GM18858 (cell line): ENCODE measurements at regions not wholly inside any gene's neighbourhood (a gene's known extent, or its start where the extent isn't known, plus 50 kb on each side); places are given as distances from the start of the nearest gene placed in this dataset.
A peak's percentile ranks its signal among the peaks of the same experiment; 100 is the strongest.

Experiments used
- ATAC-seq: cut with Tn5 transposase; IDR thresholded peaks from one replicate; pipeline ENCODE4 v1.9.1; 2021; ENCODE audit not compliant: unreplicated experiment

DNA sequence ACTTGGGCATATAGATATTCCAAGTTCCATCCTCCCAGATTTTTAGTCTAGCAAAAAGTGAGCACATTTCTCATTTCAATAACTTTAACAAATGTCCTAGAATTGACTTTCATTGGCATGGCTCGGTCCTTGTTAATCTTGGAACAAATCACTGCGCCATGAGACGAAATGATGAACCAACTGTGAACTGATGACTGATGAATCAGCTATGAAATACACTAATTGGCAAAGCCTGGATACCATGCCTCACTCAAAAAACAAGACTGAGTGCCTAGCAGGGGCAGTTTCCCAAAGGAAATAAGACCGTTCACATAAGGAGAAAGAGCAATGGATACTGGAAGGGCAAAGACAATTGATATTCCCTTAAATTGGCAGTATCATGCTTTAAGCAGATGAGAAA, 248.6 kb upstream of the VEGFC start:
- no peak for ATAC-seq

GRCh38 chr4:177047070-177047850, 254.5 kb upstream of the VEGFC start:
- peak; percentile 79 for ATAC-seq

DNA sequence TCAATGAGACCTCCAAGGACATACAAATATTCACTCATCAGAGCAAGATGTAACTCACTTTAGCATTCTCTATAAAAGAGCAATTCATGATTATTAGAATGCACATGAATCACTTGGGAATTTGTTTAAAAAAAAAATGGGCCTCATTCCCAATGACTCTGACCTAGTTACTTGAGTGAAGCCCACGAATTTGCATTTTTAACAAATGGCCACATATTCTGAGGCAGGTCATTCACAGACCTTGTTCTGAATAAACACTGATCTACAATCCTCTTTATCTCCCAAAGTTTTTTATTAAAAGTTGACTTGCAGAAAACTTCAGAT, 255.1 kb upstream of the VEGFC start:
- ATAC-seq: no peak

- ATAC-seq: peak; percentile 87
Observed at GRCh38 chr4:177051473-177052060, 258.1 kb upstream of the NEIL3 start.

- ATAC-seq: no peak
Observed at GRCh38 chr4:177052211-177052934, 257.3 kb upstream of the NEIL3 start.

- no peak for ATAC-seq
Observed at GRCh38 chr4:177057186-177057585, 252.5 kb upstream of the NEIL3 start.

GRCh38 chr4:177064116-177064515, 245.6 kb upstream of the NEIL3 start:
- ATAC-seq: no peak

DNA sequence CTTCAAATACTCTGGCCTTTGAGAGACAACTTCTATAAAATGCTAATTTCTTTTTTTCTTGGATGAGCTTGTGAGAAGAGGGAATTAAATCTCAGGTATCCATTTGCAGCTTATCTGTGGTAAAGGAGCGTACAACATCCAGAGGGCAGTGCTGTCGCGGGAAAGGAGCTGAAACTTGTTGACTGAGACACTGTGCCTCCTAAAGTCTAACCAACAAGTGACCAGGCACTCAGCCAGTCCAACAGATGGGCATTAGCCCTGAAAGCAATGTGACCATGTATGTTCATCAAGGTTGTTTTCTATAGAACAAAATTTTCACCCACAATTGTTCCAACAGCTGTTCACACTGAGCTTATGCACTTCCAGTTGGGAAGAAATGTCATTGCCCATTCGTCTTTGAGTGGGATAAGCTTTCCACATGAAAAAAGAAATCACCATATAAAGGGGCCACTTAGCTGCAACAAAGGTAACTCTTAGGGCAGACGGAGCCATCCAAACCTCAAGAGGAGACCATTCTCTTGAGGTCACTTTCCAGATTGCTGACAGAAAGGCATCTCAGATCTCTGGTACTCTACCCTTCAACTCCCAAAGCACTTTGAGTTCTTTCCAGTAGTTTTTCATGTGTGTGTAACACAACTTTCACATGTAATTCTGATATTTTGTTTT, 244.8 kb upstream of the NEIL3 start:
- no peak for ATAC-seq

DNA sequence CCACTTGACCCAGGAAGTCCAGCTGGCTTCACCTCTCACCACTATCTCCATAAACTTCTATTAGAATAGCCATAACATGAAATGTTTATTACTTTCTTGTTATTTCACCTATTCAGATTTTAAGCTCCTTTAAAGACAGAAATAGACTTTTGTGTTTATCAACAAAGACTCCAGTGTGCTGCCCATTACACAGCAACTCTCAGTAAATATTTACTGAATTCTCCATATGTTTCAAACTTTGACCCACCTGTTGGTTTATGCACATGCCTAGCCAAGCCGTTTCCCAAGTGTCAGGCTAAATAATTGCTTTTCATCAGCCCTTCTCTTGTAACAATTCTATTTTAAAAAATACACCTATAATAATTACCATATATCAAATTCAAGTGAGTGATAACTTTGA, 242.9 kb upstream of the NEIL3 start:
- no peak for ATAC-seq

DNA sequence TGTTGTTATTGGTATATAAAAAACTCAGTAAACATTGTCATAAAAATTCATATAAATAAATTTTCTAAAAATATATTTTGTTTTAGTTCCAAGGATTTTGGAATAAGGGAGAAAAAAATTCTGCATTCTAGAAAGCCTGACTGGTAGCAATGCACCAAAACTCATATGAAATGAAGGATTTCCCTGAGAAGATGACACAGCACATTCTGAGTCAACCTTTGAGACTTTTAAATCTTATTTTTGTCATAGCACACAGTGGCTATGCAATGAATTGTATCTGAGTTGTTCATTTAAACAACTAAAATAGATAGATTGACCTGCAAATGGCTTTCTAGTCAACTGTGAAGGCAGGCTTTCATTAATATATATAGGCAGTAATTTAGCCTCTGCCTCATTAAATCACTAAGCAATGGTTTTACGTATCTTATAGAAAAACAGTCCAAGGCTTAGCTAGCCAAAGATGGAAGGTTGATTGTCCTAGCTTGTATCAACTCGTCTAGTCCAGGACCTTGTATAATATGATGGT, 239.1 kb upstream of the NEIL3 start:
- no peak for ATAC-seq

DNA sequence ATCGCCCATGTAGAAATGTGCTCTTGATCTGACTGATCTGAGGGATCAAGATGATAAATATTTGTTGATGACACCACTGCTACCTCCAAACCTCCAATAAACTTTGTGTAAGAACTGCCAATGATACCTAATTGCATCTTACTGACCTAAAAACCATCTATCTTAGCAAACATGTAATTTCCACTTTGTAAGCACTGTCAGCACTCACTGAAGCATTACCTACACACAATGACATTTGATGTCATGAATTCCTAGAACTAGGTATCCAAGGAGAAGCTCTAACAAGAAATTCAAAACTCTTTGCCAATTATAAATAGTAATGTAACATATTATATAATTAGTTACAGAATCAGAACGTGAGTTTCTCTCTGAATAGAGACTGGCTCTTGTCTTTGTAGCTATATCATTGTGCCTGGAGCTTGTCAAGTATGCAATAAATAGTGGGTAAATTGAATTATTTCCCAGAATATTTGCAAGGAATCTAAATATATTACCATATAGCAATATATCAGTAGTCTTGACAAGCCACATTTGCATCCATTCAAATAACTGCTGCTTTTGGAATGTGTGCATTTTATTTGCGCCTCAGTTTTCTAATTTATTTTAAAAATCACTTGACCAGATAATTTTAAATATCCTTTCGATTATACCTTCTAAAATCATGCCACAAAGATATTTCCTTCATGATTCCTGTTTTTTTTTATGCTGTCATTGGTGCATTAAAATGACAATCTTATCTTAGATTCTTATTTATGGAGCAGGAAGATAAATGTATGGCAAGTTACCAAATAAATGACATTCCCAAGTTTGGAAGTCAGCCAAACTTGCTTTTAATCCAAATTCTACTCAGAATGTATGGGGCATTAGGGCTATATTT, 232.3 kb upstream of the NEIL3 start:
- ATAC-seq: no peak

DNA sequence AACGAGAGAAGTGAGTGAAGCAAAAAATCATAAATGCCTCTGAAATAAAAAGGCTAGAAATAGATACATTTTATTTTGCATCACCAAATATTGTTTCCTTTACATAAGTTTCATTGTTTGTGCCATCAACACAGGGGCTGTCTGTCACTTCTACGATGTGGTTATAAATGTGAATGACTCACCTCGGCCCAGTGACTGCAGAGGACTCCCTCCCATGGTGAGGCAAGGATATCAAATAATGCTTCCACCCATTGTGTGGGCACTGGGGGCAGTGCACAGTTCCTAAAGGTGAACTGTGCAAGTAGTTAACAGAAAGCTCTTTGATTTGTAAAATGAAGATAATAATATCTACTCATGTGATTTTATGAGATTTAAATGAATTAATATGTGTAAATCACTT, 230.3 kb upstream of the NEIL3 start:
- no peak for ATAC-seq

- ATAC-seq: no peak
Observed at GRCh38 chr4:177080388-177080787, 229.3 kb upstream of the NEIL3 start.

DNA sequence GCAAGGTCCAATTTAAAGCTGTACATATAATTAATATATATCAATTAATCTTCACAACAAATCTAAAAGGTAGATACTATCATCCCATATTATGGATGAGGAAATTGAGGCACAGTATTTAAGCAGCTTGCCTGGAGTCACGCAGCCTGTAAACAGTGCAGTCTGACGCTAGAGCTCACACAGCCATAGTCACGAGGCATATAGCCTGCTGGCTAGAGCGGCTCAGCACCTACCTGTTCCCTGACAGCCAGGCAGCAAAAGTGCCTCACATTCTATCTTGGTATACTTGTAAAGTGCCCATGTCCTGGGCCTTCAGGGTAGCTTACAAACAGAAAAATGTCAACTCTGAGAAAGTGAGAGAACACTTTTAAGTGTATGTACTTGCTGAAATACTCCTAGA, 222.6 kb upstream of the NEIL3 start:
- no peak for ATAC-seq

- ATAC-seq: no peak
Observed at GRCh38 chr4:177087499-177087898, 222.2 kb upstream of the NEIL3 start.

- no peak for ATAC-seq
Observed at GRCh38 chr4:177091515-177091914, 218.2 kb upstream of the NEIL3 start.

GRCh38 chr4:177092807-177093206, 216.9 kb upstream of the NEIL3 start:
- ATAC-seq: no peak

DNA sequence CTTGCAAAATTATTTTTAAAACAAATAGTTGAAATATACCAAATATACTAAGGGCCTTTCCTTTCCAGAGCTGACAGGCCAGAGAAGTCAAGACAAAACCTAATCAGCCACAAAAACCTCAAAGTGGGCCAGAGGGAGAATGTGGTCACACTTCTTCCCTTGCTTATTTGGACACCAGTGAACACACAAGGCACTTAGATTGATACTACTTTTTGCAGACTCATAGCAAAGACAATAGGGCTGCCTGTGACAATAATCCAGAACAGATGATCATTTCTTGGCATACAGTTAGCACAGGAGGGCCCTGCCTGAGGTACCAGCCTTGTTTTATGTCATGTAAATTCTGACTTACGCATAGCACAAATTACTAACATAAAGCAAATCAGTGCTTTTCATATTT, 215.7 kb upstream of the NEIL3 start:
- no peak for ATAC-seq

DNA sequence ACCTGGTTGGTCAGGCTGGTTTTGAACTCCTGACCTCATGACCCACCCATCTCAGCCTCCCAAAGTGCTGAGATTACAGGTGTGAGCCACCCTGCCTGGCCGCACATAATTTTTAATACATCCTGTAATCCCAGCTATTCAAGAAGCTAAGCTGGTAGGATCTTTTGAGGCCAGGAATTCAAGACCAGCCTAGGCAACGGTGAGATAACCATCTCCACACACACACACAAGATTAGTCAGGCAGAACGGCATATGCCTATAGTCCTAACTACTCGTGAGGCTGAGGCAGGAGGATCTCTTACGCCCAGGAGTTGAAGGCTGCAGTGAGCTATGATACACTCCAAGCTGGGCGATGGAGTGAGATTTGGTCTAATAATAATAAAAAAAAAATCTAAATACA, 212.4 kb upstream of the NEIL3 start:
- ATAC-seq: no peak

GRCh38 chr4:177099211-177099610, 210.5 kb upstream of the NEIL3 start:
- no peak for ATAC-seq

DNA sequence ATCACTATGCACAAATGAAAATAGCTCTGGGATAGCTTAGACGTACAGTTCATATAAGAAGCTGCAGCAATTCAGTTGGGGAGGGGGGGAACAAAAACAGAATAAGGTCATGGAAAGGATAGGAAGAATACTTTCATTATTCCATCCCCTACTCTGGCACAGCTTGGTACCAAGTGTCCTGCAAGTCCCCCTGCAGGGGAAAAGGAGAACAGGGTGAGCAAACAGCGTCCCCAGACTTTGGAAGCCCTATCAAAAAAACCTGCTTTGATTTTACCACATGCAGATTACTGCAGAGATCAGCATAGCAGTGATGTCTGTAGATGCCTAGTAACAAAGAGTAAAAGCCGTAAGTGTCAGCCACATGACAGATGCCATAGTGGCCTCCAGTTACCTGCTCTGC, 209.4 kb upstream of the NEIL3 start:
- ATAC-seq: no peak
